Esophagus squamous epithelium (tissue), 5 donors: ENCODE measurements at regions not wholly inside any gene's neighbourhood (a gene's known extent, or its start where the extent isn't known, plus 50 kb on each side); places are given as distances from the start of the nearest gene placed in this dataset.

Source experiments
- DNase-seq: peaks from one replicate; lab custom pipeline; 2025; lab: John Stamatoyannopoulos, UW
- H3K27ac ChIP-seq, 4 donors: fragments of 200-600 bp; sonication (generic); one replicate each; pipeline ENCODE4 v1.5.1; 2016 to 2019; ENCODE audit warnings: mild to moderate bottlenecking in 1 of 4
- H3K27me3 ChIP-seq, 4 donors: fragments of 200-600 bp; sonication (generic); 1 replicate in 3 of 4; 2 replicates in 1 of 4; pipeline versions ENCODE4 v1.5.1 to v1.6.0; 2017 to 2021; ENCODE audit warnings: antibody characterized with exemption in 1 of 4
- H3K36me3 ChIP-seq, 3 donors: fragments of 200-600 bp; sonication (generic); one replicate each; pipeline ENCODE4 v1.5.1; 2016 to 2019
- H3K4me1 ChIP-seq, 3 donors: fragments of 200-600 bp; sonication (generic); one replicate each; pipeline ENCODE4 v1.5.1; 2017 to 2019
- H3K4me3 ChIP-seq, 4 donors: fragments of 200-600 bp; sonication (generic); 1 replicate in 3 of 4; 2 replicates in 1 of 4; pipeline ENCODE4 v1.5.1; 2016 to 2019; ENCODE audit warnings: mild to moderate bottlenecking in 2 of 4, moderate library complexity in 1 of 4
- H3K9me3 ChIP-seq, 3 donors: fragments of 200-600 bp; sonication (generic); one replicate each; pipeline ENCODE4 v1.5.1; 2016 to 2019
- CTCF ChIP-seq, 6 experiments: fragments of 450-650 bp in 4 of 6; fragments of 200-600 bp in 2 of 6; sonication (generic) in 2 of 6; IDR thresholded peaks; one replicate each; pipeline ENCODE4 v1.5.1; 2016 to 2019; ENCODE audit warnings: antibody characterized with exemption in 6 of 6, mild to moderate bottlenecking in 4 of 6, moderate library complexity in 4 of 6
- POLR2A ChIP-seq, 4 donors: fragments of 450-650 bp; IDR thresholded peaks; one replicate each; pipeline ENCODE4 v1.6.1; 2017; ENCODE audit warnings: antibody characterized with exemption in 4 of 4, mild to moderate bottlenecking in 4 of 4, moderate library complexity in 3 of 4
- WGBS, 2 donors: methylation state at CpG; one replicate each; pipeline ENCODE4 v1.1.5; 2018; 5-methylcytosine and 5-hydroxymethylcytosine counted together
- intact Hi-C: fragments of 100-400 bp; cut with DNase I; formaldehyde crosslinking; loops from one replicate; pipeline ENCODE4 v1.15.0; 2022
- donor health status: DM: yes; HTN: yes; CAD: no.

- intact Hi-C loops: loop anchor here (5.0 kb wide), 1 partner anchor 109 kb away; no protein-coding TSS in a partner anchor
- TF ChIP-seq POLR2A (IDR thresholded peaks at IDR 0.05) (no peak), CTCF (IDR thresholded peaks at IDR 0.05) (no peak)
- Histone ChIP-seq H3K27ac (peak overlapping the region; percentile 97 to 100 (median 99)), H3K27me3 (no peaks in the 10 kb centered on the region), H3K36me3 (no peaks in the 10 kb centered on the region), H3K4me1 (peaks cover 18 to 85% (median 25%) of the 10 kb centered on the region in 3 donors), H3K9me3 (no peaks in the 10 kb centered on the region), H3K4me3 (peak overlapping the region; percentile 48 to 85 (median 64))
- 0% methylated on average over 12 to 25 of the region's 30 CpGs for WGBS, 2 donors
- no peak for DNase-seq
Measured at GRCh38 chr15:92808598-92809063, 91.5 kb upstream of the CHD2 start.

DNA sequence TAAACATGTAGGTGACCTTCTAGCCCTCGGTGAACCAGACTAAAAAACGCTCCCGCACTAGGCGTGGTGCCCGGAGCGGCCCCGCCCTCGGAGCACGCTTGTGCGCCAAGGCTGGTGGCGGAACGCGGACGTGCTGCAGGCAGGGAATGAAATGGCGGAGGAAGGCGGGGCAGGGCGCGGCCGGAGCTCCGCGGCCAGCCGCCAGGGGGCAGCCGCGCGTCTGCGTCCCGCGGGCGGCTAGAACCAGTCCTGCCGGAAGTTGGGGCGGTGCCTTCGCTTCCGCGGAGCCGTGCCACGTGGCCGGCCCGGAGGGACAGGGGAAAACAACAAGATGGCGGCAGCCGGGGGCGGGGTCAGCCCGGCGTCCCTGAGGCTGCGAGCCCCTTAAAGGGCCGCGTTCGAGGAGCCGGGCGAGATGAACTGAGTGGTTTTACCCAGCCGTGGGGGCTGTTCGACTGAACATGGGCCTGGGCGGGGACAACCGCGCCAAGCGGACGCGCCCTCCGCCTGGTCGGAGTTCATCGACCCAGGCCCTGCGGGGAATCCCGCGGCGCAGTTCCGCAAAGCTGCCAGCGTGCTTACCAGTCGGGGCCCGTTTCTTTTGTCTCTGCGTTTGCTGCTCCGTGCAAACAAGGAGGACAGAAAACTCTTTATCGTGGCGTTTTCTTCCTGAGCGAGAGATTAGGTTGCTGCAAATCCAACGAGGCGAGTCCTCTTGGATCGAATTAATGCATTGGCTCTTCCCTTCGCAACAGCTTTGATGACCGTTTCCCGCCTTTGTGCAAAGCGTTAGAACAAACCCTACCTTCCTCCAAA, 90.9 kb upstream of the CHD2 start:
- peak; percentile 85 for DNase-seq
- Histone ChIP-seq H3K4me3 (peak overlapping the region; percentile 48 to 85 (median 64)), H3K36me3 (no peaks in the 10 kb centered on the region), H3K27me3 (no peaks in the 10 kb centered on the region), H3K4me1 (peaks cover 13 to 78% (median 22%) of the 10 kb centered on the region in 3 donors), H3K27ac (peak overlapping the region; percentile 97 to 100 (median 99)), H3K9me3 (no peaks in the 10 kb centered on the region)
- 0 to 1% methylated on average over 18 to 53 of the region's 80 CpGs for WGBS, 2 donors
- intact Hi-C loops: loop anchor here (5.0 kb wide), 1 partner anchor 108 kb away; no protein-coding TSS in a partner anchor
- TF ChIP-seq CTCF (IDR thresholded peaks at IDR 0.05): peak; percentile 94 to 100 (median 100)
- TF ChIP-seq POLR2A (IDR thresholded peaks at IDR 0.05): peak in 3 of 4 donors; percentile 67 to 87 (median 69)

DNA sequence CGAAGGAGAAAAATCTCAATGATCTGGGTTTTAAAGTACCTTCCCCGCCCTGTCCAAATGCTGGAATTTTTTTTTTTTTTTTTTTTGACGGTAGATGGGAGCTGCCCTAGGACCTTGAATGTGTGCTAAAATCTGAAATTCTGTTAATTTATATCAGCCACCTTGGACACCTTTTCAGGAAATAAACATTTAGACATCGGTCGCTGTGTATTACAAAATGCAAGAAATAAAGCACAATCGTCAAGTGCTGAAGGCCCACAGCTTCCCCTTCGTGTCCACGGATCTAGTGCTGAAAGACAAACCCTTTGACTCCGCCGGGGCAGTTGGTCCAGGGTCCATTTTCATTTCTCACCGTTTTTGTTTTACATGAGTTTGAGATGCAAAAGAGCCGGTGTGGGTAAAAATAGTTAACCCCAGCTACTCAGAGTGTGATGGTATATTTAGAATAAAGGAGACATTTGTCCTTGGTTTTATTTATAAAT, 90.2 kb upstream of the CHD2 start:
- Histone ChIP-seq H3K9me3 (no peaks in the 10 kb centered on the region), H3K36me3 (no peaks in the 10 kb centered on the region), H3K27me3 (no peaks in the 10 kb centered on the region), H3K27ac (peak overlapping the region; percentile 97 to 100 (median 99)), H3K4me3 (peak overlapping the region; percentile 48 to 85 (median 64)), H3K4me1 (peaks cover 6 to 72% (median 15%) of the 10 kb centered on the region in 3 donors)
- intact Hi-C loops: loop anchor here (5.0 kb wide), 2 partner anchors 72 to 107 kb away; no protein-coding TSS in a partner anchor
- TF ChIP-seq POLR2A (IDR thresholded peaks at IDR 0.05) (peak in 1 of 4 donors; percentile 2), CTCF (IDR thresholded peaks at IDR 0.05) (no peak)
- DNase-seq: no peak
- 4% methylated on average over 12 of the region's 12 CpGs for WGBS, 2 donors

GRCh38 chr15:92810418-92811138, 89.5 kb upstream of the CHD2 start:
- Histone ChIP-seq H3K27me3 (no peaks in the 10 kb centered on the region), H3K36me3 (no peaks in the 10 kb centered on the region), H3K9me3 (no peaks in the 10 kb centered on the region), H3K27ac (peak overlapping the region; percentile 97 to 100 (median 99)), H3K4me3 (peak overlapping the region in 3 of 4 donors; percentile 60 to 85 (median 68)), H3K4me1 (peaks cover 5 to 65% (median 13%) of the 10 kb centered on the region in 3 donors)
- TF ChIP-seq CTCF (IDR thresholded peaks at IDR 0.05) (no peak), POLR2A (IDR thresholded peaks at IDR 0.05) (peak in 2 of 4 donors; percentile 14 to 47)
- 6 to 12% methylated on average over 10 of the region's 10 CpGs for WGBS, 2 donors
- intact Hi-C loops: loop anchor here (5.0 kb wide), 1 partner anchor 72 kb away; no protein-coding TSS in a partner anchor
- DNase-seq: no peak
